ENCODE measurements at regions not wholly inside any gene's neighbourhood (a gene's known extent, or its start where the extent isn't known, plus 50 kb on each side); places are given as distances from the start of the nearest gene placed in this dataset.

GRCh38 chr2:138333121-138333520, 168.4 kb upstream of the SPOPL start:
- intact Hi-C loops (cut with micrococcal nuclease; ENCODE audit: unreplicated experiment) = no loop called here
- ChIA-PET POLR2A (ENCODE audit: unreplicated experiment) (no interaction called here), CTCF (no interaction called here)
- TF ChIP-seq EZH2 (IDR thresholded peaks at IDR 0.05; ENCODE audit: low read depth) (no peak), CTCF (conservative IDR thresholded peaks at IDR 0.05) (no peak)
- H3K79me2 ChIP-seq (ENCODE audit: low read depth) = no peaks in the 10 kb centered on the region
- H3K27ac ChIP-seq = no peak overlapping the region
- no peak for DNase-seq
- no peaks in the 10 kb centered on the region for H3K36me3 ChIP-seq (ENCODE audit: low read depth)
- BruUV-seq (replicated peaks) = no TSS peak
- H2AFZ ChIP-seq = no peak overlapping the region
- no peaks in the 10 kb centered on the region for H3F3A ChIP-seq (ENCODE audit: insufficient read depth, low read depth)
- no peaks in the 10 kb centered on the region for H4K20me1 ChIP-seq (ENCODE audit: insufficient read depth)
- H3K9me3 ChIP-seq (ENCODE audit: insufficient read depth, low read depth) = no peaks in the 10 kb centered on the region
- H3K4me3 ChIP-seq = no peak overlapping the region
- no peak overlapping the region for H3K4me2 ChIP-seq
- no peaks in the 10 kb centered on the region for H3K9me2 ChIP-seq (ENCODE audit: insufficient read depth)
- no peaks in the 10 kb centered on the region for H3K4me1 ChIP-seq (replicated peaks; ENCODE audit: insufficient read depth)
- no peaks in the 10 kb centered on the region for H3K27me3 ChIP-seq (ENCODE audit: insufficient read depth, low read depth)

- ChIA-PET POLR2A (ENCODE audit: unreplicated experiment) (no interaction called here), CTCF (no interaction called here)
- Histone ChIP-seq H3K4me2 (no peak overlapping the region), H3K79me2 (ENCODE audit: low read depth) (no peaks in the 10 kb centered on the region), H4K20me1 (ENCODE audit: insufficient read depth) (no peaks in the 10 kb centered on the region), H3F3A (ENCODE audit: insufficient read depth, low read depth) (no peaks in the 10 kb centered on the region), H3K4me3 (no peak overlapping the region), H3K27ac (no peak overlapping the region), H3K36me3 (ENCODE audit: low read depth) (no peaks in the 10 kb centered on the region), H3K27me3 (ENCODE audit: insufficient read depth, low read depth) (no peaks in the 10 kb centered on the region), H3K9me3 (ENCODE audit: insufficient read depth, low read depth) (no peaks in the 10 kb centered on the region), H3K9me2 (ENCODE audit: insufficient read depth) (no peaks in the 10 kb centered on the region), H3K4me1 (replicated peaks; ENCODE audit: insufficient read depth) (no peaks in the 10 kb centered on the region), H2AFZ (no peak overlapping the region)
- no TSS peak for BruUV-seq (replicated peaks)
- no peak for DNase-seq
- TF ChIP-seq EZH2 (IDR thresholded peaks at IDR 0.05; ENCODE audit: low read depth) (no peak), CTCF (conservative IDR thresholded peaks at IDR 0.05) (no peak)
- intact Hi-C loops (cut with micrococcal nuclease; ENCODE audit: unreplicated experiment) = no loop called here
Observed at GRCh38 chr2:138333677-138334076, 167.9 kb upstream of the SPOPL start.

- no peak for DNase-seq
- Histone ChIP-seq H3K9me2 (ENCODE audit: insufficient read depth) (no peaks in the 10 kb centered on the region), H3F3A (ENCODE audit: insufficient read depth, low read depth) (no peaks in the 10 kb centered on the region), H3K27ac (no peak overlapping the region), H3K27me3 (ENCODE audit: insufficient read depth, low read depth) (no peaks in the 10 kb centered on the region), H3K4me2 (no peak overlapping the region), H3K4me1 (replicated peaks; ENCODE audit: insufficient read depth) (no peaks in the 10 kb centered on the region), H3K79me2 (ENCODE audit: low read depth) (no peaks in the 10 kb centered on the region), H3K9me3 (ENCODE audit: insufficient read depth, low read depth) (no peaks in the 10 kb centered on the region), H2AFZ (no peak overlapping the region), H3K36me3 (ENCODE audit: low read depth) (no peaks in the 10 kb centered on the region), H3K4me3 (no peak overlapping the region), H4K20me1 (ENCODE audit: insufficient read depth) (no peaks in the 10 kb centered on the region)
- no TSS peak for BruUV-seq (replicated peaks)
- TF ChIP-seq CTCF (conservative IDR thresholded peaks at IDR 0.05) (no peak), EZH2 (IDR thresholded peaks at IDR 0.05; ENCODE audit: low read depth) (no peak)
- intact Hi-C loops (cut with micrococcal nuclease; ENCODE audit: unreplicated experiment) = no loop called here
- ChIA-PET CTCF (no interaction called here), POLR2A (ENCODE audit: unreplicated experiment) (no interaction called here)
Observed at GRCh38 chr2:138334323-138334722, 167.2 kb upstream of the SPOPL start.
